Nephron (organoid): ENCODE measurements at regions not wholly inside any gene's neighbourhood (a gene's known extent, or its start where the extent isn't known, plus 50 kb on each side); places are given as distances from the start of the nearest gene placed in this dataset.

Source experiments
- H3K27ac Mint-ChIP-seq, 3 experiments: 2 replicates each; pipeline ENCODE4 v1.8.0; 2020; ENCODE audit warnings: mixed read lengths in 3 of 3, mild to moderate bottlenecking in 2 of 3, moderate library complexity in 1 of 3
- H3K27me3 Mint-ChIP-seq: 2 replicates; pipeline ENCODE4 v1.8.0; 2021; ENCODE audit warnings: low read depth, mild to moderate bottlenecking, moderate library complexity, mixed read lengths
- H3K36me3 Mint-ChIP-seq: 2 replicates; pipeline ENCODE4 v1.8.0; 2020; ENCODE audit warnings: low read depth, mixed read lengths
- H3K4me1 Mint-ChIP-seq: 2 replicates; pipeline ENCODE4 v1.8.0; 2020; ENCODE audit warnings: mixed read lengths
- H3K4me3 Mint-ChIP-seq, 3 experiments: 2 replicates each; pipeline ENCODE4 v1.8.0; 2020; ENCODE audit warnings: mild to moderate bottlenecking in 3 of 3, mixed read lengths in 3 of 3, moderate library complexity in 2 of 3
- H3K9me3 Mint-ChIP-seq: 2 replicates; pipeline ENCODE4 v1.8.0; 2020; ENCODE audit warnings: mixed read lengths
- TF ChIP-seq, protein P1 (sequence below), 3 experiments: fragments of 200-600 bp; sonication (generic); IDR thresholded peaks; one replicate each; pipeline ENCODE4 v1.5.0; 2021; ENCODE audit warnings: antibody characterized with exemption in 3 of 3; ENCODE audit not compliant: unreplicated experiment in 3 of 3

DNA sequence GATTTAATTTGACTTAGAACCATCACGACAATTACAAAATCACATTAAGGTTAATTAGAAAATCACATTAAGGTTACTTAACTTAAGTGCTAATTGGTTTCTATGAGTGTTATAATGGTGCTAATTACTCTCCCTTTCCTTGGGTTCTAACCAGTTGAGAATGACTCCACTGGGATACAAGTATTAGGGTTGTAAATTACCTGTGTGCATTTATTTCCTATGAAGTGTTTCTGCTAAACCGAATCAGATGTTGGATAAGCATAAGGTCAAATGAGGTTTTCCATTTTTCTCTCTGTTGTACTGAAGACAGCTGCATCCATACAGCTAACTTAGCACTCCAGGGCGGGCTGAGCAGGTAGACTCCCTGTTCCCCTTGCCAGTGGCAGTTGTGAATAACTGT, 610.3 kb upstream of the TMPRSS15 start:
- no peak overlapping the region for H3K4me3 Mint-ChIP-seq
- no peaks in the 10 kb centered on the region for H3K27me3 Mint-ChIP-seq
- no peaks in the 10 kb centered on the region for H3K9me3 Mint-ChIP-seq
- no peaks in the 10 kb centered on the region for H3K4me1 Mint-ChIP-seq
- TF ChIP-seq, protein P1, sequence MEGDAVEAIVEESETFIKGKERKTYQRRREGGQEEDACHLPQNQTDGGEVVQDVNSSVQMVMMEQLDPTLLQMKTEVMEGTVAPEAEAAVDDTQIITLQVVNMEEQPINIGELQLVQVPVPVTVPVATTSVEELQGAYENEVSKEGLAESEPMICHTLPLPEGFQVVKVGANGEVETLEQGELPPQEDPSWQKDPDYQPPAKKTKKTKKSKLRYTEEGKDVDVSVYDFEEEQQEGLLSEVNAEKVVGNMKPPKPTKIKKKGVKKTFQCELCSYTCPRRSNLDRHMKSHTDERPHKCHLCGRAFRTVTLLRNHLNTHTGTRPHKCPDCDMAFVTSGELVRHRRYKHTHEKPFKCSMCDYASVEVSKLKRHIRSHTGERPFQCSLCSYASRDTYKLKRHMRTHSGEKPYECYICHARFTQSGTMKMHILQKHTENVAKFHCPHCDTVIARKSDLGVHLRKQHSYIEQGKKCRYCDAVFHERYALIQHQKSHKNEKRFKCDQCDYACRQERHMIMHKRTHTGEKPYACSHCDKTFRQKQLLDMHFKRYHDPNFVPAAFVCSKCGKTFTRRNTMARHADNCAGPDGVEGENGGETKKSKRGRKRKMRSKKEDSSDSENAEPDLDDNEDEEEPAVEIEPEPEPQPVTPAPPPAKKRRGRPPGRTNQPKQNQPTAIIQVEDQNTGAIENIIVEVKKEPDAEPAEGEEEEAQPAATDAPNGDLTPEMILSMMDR (IDR thresholded peaks at IDR 0.05; ENCODE audit: unreplicated experiment in 3 of 3): no peak
- no peak overlapping the region for H3K27ac Mint-ChIP-seq
- no peaks in the 10 kb centered on the region for H3K36me3 Mint-ChIP-seq

DNA sequence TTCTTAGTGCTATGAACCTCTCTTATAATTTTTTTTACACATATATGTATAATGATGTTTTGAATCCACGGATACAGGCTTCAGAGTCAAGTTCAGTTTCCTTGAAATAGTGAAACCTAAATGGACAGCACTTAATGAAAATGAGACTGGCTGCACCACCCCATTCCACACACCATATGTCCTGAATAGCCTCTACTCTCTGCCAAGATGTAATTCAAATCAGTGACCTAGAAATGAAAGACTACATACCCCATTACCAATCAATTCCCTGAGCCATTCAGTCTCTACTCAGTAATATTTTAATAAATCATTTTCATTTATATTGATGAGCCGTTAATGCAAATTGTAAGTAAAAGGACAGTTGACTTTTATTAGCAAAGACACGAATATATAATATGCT, 614.9 kb upstream of the TMPRSS15 start:
- Mint-ChIP-seq H3K9me3 (no peaks in the 10 kb centered on the region), H3K36me3 (no peaks in the 10 kb centered on the region), H3K27me3 (no peaks in the 10 kb centered on the region), H3K27ac (no peak overlapping the region), H3K4me1 (no peaks in the 10 kb centered on the region), H3K4me3 (no peak overlapping the region)
- TF ChIP-seq, protein P1 (IDR thresholded peaks at IDR 0.05; ENCODE audit: unreplicated experiment in 3 of 3): no peak

DNA sequence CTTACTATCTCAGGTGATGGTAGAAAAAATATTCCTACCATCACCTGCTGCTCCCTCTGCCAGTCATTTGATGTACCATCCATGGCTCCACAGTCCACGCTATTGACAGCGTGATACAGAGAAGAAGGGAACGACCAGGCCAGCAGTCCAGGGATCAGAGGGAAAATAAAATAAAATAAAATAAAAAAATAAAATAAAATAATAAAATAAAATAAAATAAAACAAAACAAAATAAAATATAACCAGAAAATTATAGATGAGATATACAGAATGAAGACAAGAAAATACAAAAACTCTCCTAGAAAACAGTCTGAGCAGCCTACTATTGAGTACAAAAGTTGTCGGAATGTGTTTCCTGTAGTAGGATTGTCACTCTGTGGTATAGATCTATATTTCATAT, 619.4 kb upstream of the TMPRSS15 start:
- Mint-ChIP-seq H3K4me1 (no peaks in the 10 kb centered on the region), H3K9me3 (no peaks in the 10 kb centered on the region), H3K27me3 (no peaks in the 10 kb centered on the region), H3K27ac (no peak overlapping the region), H3K4me3 (no peak overlapping the region), H3K36me3 (no peaks in the 10 kb centered on the region)
- TF ChIP-seq, protein P1 (IDR thresholded peaks at IDR 0.05; ENCODE audit: unreplicated experiment in 3 of 3): no peak

DNA sequence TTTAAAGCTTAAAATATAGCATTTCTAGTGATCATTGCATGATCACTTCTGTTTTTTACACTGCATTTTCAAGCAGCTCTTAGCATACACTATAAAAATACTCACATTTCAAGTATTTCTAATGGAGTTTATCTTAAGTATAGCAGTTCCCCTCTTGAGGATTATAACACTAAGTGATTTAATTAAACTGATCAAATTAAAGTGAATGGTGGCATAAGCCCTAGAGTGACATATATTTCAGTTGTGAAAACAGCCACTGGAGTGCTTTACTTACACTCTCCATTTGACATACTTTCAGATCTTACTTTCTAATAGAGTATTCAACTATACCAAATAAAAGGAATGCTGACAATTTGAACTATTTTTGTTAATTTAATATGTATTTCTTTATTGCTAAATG, 623.3 kb upstream of the TMPRSS15 start:
- Mint-ChIP-seq H3K4me3 (no peak overlapping the region), H3K27me3 (no peaks in the 10 kb centered on the region), H3K36me3 (no peaks in the 10 kb centered on the region), H3K4me1 (no peaks in the 10 kb centered on the region), H3K27ac (no peak overlapping the region), H3K9me3 (no peaks in the 10 kb centered on the region)
- TF ChIP-seq, protein P1 (IDR thresholded peaks at IDR 0.05; ENCODE audit: unreplicated experiment in 3 of 3): no peak

DNA sequence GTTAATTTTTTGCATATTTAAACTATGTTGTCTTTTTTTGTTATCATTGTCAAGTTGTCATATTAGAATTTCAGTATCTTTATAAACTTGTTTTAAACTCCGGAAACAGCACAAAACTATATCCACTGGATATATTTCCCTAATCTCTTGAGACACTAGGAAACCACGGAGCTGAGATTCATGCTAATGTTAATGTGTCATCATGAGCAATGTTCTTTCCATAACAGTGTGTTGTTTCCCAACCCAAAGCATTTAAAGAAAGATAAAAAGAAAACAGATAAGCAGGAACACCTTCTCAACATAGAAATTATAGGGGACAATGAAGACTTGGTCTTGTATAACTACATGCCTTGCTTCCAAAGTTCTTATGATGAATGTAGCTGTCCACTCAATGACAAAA, 626.2 kb upstream of the TMPRSS15 start:
- H3K4me1 Mint-ChIP-seq: no peaks in the 10 kb centered on the region
- no peak overlapping the region for H3K27ac Mint-ChIP-seq
- no peaks in the 10 kb centered on the region for H3K9me3 Mint-ChIP-seq
- no peaks in the 10 kb centered on the region for H3K27me3 Mint-ChIP-seq
- H3K36me3 Mint-ChIP-seq: no peaks in the 10 kb centered on the region
- H3K4me3 Mint-ChIP-seq: no peak overlapping the region
- TF ChIP-seq, protein P1 (IDR thresholded peaks at IDR 0.05; ENCODE audit: unreplicated experiment in 3 of 3): no peak

DNA sequence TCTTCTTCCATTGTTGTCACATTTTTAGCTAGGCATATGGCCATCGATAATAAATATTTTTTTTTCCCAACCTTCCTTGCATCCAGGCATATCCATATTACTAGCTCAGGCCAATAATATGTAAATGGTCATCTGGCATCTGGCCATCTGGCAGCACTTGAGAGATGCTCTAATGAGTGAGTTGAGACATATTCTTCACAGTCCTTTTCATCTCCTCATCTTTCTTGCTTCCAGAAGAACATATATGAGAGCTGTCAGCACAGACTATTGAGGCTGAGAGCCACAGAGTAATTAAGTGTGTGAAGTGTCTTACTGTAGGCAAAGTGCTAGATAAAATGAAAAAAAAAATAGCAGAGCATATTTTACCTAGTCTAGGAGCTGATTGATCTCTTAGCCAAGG, 628.4 kb upstream of the TMPRSS15 start:
- Mint-ChIP-seq H3K27me3 (no peaks in the 10 kb centered on the region), H3K4me1 (no peaks in the 10 kb centered on the region), H3K9me3 (no peaks in the 10 kb centered on the region), H3K4me3 (no peak overlapping the region), H3K27ac (no peak overlapping the region), H3K36me3 (no peaks in the 10 kb centered on the region)
- TF ChIP-seq, protein P1 (IDR thresholded peaks at IDR 0.05; ENCODE audit: unreplicated experiment in 3 of 3): no peak
